ENCODE measurements at regions not wholly inside any gene's neighbourhood (a gene's known extent, or its start where the extent isn't known, plus 50 kb on each side); places are given as distances from the start of the nearest gene placed in this dataset.

- no peaks in the 10 kb centered on the region for H3K9me3 ChIP-seq (replicated peaks; ENCODE audit: control insufficient read depth, insufficient read depth, low read length)
- SMC1A ChIA-PET (ENCODE audit: uncharacterized antibody, unreplicated experiment) = interaction anchor here (0.7 to 1.6 kb wide), 5 partner anchors 11 to 464 kb away, joined by 3 to 6 read pairs (median 3); no protein-coding TSS in a partner anchor
- no peak overlapping the region for H3K27ac ChIP-seq (ENCODE audit: control insufficient read depth, insufficient read depth)
- no peaks in the 10 kb centered on the region for H3K79me2 ChIP-seq (ENCODE audit: control insufficient read depth, insufficient read depth, low read length)
- intact Hi-C loops (cut with micrococcal nuclease; ENCODE audit: unreplicated experiment) = no loop called here
- H3K4me2 ChIP-seq (ENCODE audit: control insufficient read depth, insufficient read depth) = no peak overlapping the region
- H3K27me3 ChIP-seq (replicated peaks in 1 of 2; ENCODE audit: control insufficient read depth in 2 of 2, insufficient read depth in 2 of 2, low read length in 1 of 2) = no peaks in the 10 kb centered on the region
- no TSS peak for BruUV-seq (replicated peaks)
- WGBS (ENCODE audit: insufficient coverage, insufficient replicate concordance, low lambda C conversion rate, missing lambda C conversion rate) = 53% methylated on average over 6 of the region's 6 CpGs
- RAD21 ChIA-PET (ENCODE audit: unreplicated experiment) = no interaction called here
- FAIRE-seq (no peak), DNase-seq (ENCODE audit: low read depth, low spot score) (no peak), ATAC-seq (peak; percentile 63)
- no peaks in the 10 kb centered on the region for H3K36me3 ChIP-seq (ENCODE audit: control insufficient read depth in 2 of 2, insufficient read depth in 2 of 2, low read length in 1 of 2)
- POLR2A ChIA-PET = no interaction called here
- H3K4me1 ChIP-seq (ENCODE audit: control insufficient read depth, insufficient read depth, low read length) = no peaks in the 10 kb centered on the region
- no peak overlapping the region for H2AFZ ChIP-seq (ENCODE audit: control insufficient read depth, low read depth, low read length)
- no peaks in the 10 kb centered on the region for H4K20me1 ChIP-seq (ENCODE audit: control insufficient read depth, insufficient read depth)
- in situ Hi-C loops (cut with MboI) = no loop called here
- no peak for TF ChIP-seq ZNF217 (IDR thresholded peaks at IDR 0.05)
- no peak for TF ChIP-seq FOXM1 (IDR thresholded peaks at IDR 0.05; ENCODE audit: low read depth, low read length)
- TF ChIP-seq SPI1 (IDR thresholded peaks at IDR 0.05; ENCODE audit: borderline replicate concordance, insufficient read depth, low read depth, low read length) = peak; percentile 65; the same call in 1 of the 2 replicates
- no peak for TF ChIP-seq MYC (IDR thresholded peaks at IDR 0.05; ENCODE audit: insufficient read depth, insufficient read length, insufficient replicate concordance, low read length, severe bottlenecking)
- no peak for TF ChIP-seq RUNX3 (IDR thresholded peaks at IDR 0.05; ENCODE audit: low read length)
- TF ChIP-seq ZNF274 (IDR thresholded peaks at IDR 0.05; ENCODE audit: insufficient read depth, insufficient read length) = no peak
- no peak for TF ChIP-seq YBX1 (IDR thresholded peaks at IDR 0.05)
- CTCF ChIA-PET = interaction anchor here (0.8 to 1.3 kb wide), 2 partner anchors 22 to 434 kb away, joined by 3 to 4 read pairs; no protein-coding TSS in a partner anchor
- no peak overlapping the region for H3K9ac ChIP-seq (ENCODE audit: control insufficient read depth, insufficient read depth, low read length)
- H3K4me3 ChIP-seq = no peak overlapping the region
These were observed 105.6 kb upstream of the NRBF2 start for GRCh38 chr10:63027531-63027930.

- POLR2A ChIA-PET = no interaction called here
- Histone ChIP-seq H2AFZ (ENCODE audit: control insufficient read depth, low read depth, low read length) (no peak overlapping the region), H3K9me3 (replicated peaks; ENCODE audit: control insufficient read depth, insufficient read depth, low read length) (no peaks in the 10 kb centered on the region), H3K9ac (ENCODE audit: control insufficient read depth, insufficient read depth, low read length) (no peak overlapping the region), H3K4me2 (ENCODE audit: control insufficient read depth, insufficient read depth) (no peak overlapping the region), H3K4me3 (no peak overlapping the region), H4K20me1 (ENCODE audit: control insufficient read depth, insufficient read depth) (no peaks in the 10 kb centered on the region), H3K36me3 (ENCODE audit: control insufficient read depth in 2 of 2, insufficient read depth in 2 of 2, low read length in 1 of 2) (no peaks in the 10 kb centered on the region), H3K27me3 (replicated peaks in 1 of 2; ENCODE audit: control insufficient read depth in 2 of 2, insufficient read depth in 2 of 2, low read length in 1 of 2) (no peaks in the 10 kb centered on the region), H3K79me2 (ENCODE audit: control insufficient read depth, insufficient read depth, low read length) (no peaks in the 10 kb centered on the region), H3K27ac (ENCODE audit: control insufficient read depth, insufficient read depth) (no peak overlapping the region), H3K4me1 (ENCODE audit: control insufficient read depth, insufficient read depth, low read length) (no peaks in the 10 kb centered on the region)
- ATAC-seq (no peak), DNase-seq (ENCODE audit: low read depth, low spot score) (no peak), FAIRE-seq (no peak)
- in situ Hi-C loops (cut with MboI) = no loop called here
- SMC1A ChIA-PET (ENCODE audit: uncharacterized antibody, unreplicated experiment) = no interaction called here
- RAD21 ChIA-PET (ENCODE audit: unreplicated experiment) = no interaction called here
- BruUV-seq (replicated peaks) = no TSS peak
- CTCF ChIA-PET = no interaction called here
- WGBS (ENCODE audit: insufficient coverage, insufficient replicate concordance, low lambda C conversion rate, missing lambda C conversion rate) = 32% methylated on average over 1 of the region's 1 CpG
- intact Hi-C loops (cut with micrococcal nuclease; ENCODE audit: unreplicated experiment) = no loop called here
- TF ChIP-seq BMI1 (IDR thresholded peaks at IDR 0.05; ENCODE audit: borderline replicate concordance) (no peak), POLR2A (IDR thresholded peaks at IDR 0.05; ENCODE audit: low read depth, low read length) (no peak), CEBPB (IDR thresholded peaks at IDR 0.05; ENCODE audit: borderline replicate concordance in 1 of 2, low read depth in 2 of 2, low read length in 2 of 2) (no peak), STAT1 (conservative IDR thresholded peaks at IDR 0.05) (no peak), HSF1 (IDR thresholded peaks at IDR 0.05; ENCODE audit: low read depth, low read length) (no peak), NFXL1 (IDR thresholded peaks at IDR 0.05; ENCODE audit: borderline replicate concordance) (no peak), ESRRA (IDR thresholded peaks at IDR 0.05; ENCODE audit: low read length) (no peak), ATF7 (IDR thresholded peaks at IDR 0.05; ENCODE audit: low read depth) (no peak), TARDBP (IDR thresholded peaks at IDR 0.05; ENCODE audit: borderline replicate concordance) (no peak), SUZ12 (IDR thresholded peaks at IDR 0.05; ENCODE audit: unreplicated experiment) (no peak), IKZF1 (conservative IDR thresholded peaks at IDR 0.05) (no peak), CREB1 (IDR thresholded peaks at IDR 0.05; ENCODE audit: low read depth) (no peak), FOXM1 (IDR thresholded peaks at IDR 0.05; ENCODE audit: low read depth, low read length) (no peak)
These were observed 111.9 kb upstream of the NRBF2 start for GRCh38 chr10:63021225-63021624.
